Astrocyte (in vitro differentiated cells and primary cell): ENCODE measurements at regions not wholly inside any gene's neighbourhood (a gene's known extent, or its start where the extent isn't known, plus 50 kb on each side); places are given as distances from the start of the nearest gene placed in this dataset.

Experiments
- DNase-seq: peaks from one replicate; pipeline ENCODE4 v3.0.0-alpha.2; 2010; ENCODE audit warnings: low read depth
- FAIRE-seq: peaks from 2 replicates; lab custom pipeline; 2011; peaks lifted over from hg19 to GRCh38; lab: Jason Lieb, UNC
- H2AFZ ChIP-seq: 2 replicates; pipeline ENCODE4 v1.6.0; 2012; ENCODE audit warnings: low read depth, low read length, inconsistent platforms
- H3K27ac ChIP-seq: 2 replicates; pipeline ENCODE4 v1.5.1; 2011; ENCODE audit warnings: low read depth, low read length, inconsistent platforms
- H3K27me3 ChIP-seq: 2 replicates; pipeline ENCODE4 v1.6.0; 2011; ENCODE audit warnings: low read length, inconsistent platforms; ENCODE audit not compliant: insufficient read depth
- H3K36me3 ChIP-seq: 2 replicates; pipeline ENCODE4 v1.5.1; 2011; ENCODE audit warnings: low read length, inconsistent platforms; ENCODE audit not compliant: insufficient read depth
- H3K4me1 ChIP-seq: 2 replicates; pipeline ENCODE4 v1.5.1; 2011; ENCODE audit warnings: low read length, inconsistent platforms; ENCODE audit not compliant: insufficient read depth
- H3K4me2 ChIP-seq: 2 replicates; pipeline ENCODE4 v1.6.0; 2012; ENCODE audit warnings: low read length, inconsistent platforms
- H3K4me3 ChIP-seq: 2 replicates; pipeline ENCODE4 v1.5.1; 2011; ENCODE audit warnings: low read depth, mild to moderate bottlenecking, low read length, inconsistent platforms; ENCODE audit not compliant: insufficient read depth
- H3K79me2 ChIP-seq: 2 replicates; pipeline ENCODE4 v1.6.0; 2012; ENCODE audit warnings: mild to moderate bottlenecking, low read length, inconsistent platforms; ENCODE audit not compliant: insufficient read depth
- H3K9ac ChIP-seq: 2 replicates; pipeline ENCODE4 v1.6.0; 2012; ENCODE audit warnings: mild to moderate bottlenecking, low read length, inconsistent platforms
- H3K9me3 ChIP-seq: 2 replicates; pipeline ENCODE4 v1.5.1; 2012; ENCODE audit warnings: low read depth, mild to moderate bottlenecking, low read length, inconsistent platforms; ENCODE audit not compliant: insufficient read depth
- H4K20me1 ChIP-seq: 2 replicates; pipeline ENCODE4 v1.6.0; 2012; ENCODE audit warnings: low read length, inconsistent platforms; ENCODE audit not compliant: insufficient read depth
- H3K27ac Mint-ChIP-seq: one replicate; pipeline ENCODE4 v1.8.0; 2021; ENCODE audit warnings: mild to moderate bottlenecking, mixed read lengths; ENCODE audit not compliant: unreplicated experiment
- H3K27me3 Mint-ChIP-seq: one replicate; pipeline ENCODE4 v1.8.0; 2021; ENCODE audit warnings: low read depth, mixed read lengths; ENCODE audit not compliant: unreplicated experiment
- H3K36me3 Mint-ChIP-seq: one replicate; pipeline ENCODE4 v1.8.0; 2021; ENCODE audit warnings: low read depth, mixed read lengths; ENCODE audit not compliant: unreplicated experiment
- H3K4me1 Mint-ChIP-seq: one replicate; pipeline ENCODE4 v1.8.0; 2021; ENCODE audit warnings: low read depth, mixed read lengths; ENCODE audit not compliant: unreplicated experiment
- H3K4me3 Mint-ChIP-seq: one replicate; pipeline ENCODE4 v1.8.0; 2021; ENCODE audit warnings: mild to moderate bottlenecking, moderate library complexity, mixed read lengths; ENCODE audit not compliant: unreplicated experiment
- H3K9me3 Mint-ChIP-seq: one replicate; pipeline ENCODE4 v1.8.0; 2021; ENCODE audit warnings: mild to moderate bottlenecking, mixed read lengths; ENCODE audit not compliant: unreplicated experiment
- EZH2 ChIP-seq: IDR thresholded peaks from 2 replicates; pipeline ENCODE4 v1.6.1; 2012; ENCODE audit warnings: mild to moderate bottlenecking, low read length, inconsistent platforms; ENCODE audit not compliant: insufficient read depth
- TF ChIP-seq, protein P1 (sequence below): IDR thresholded peaks from 2 replicates; pipeline ENCODE4 v1.5.1; 2011; ENCODE audit warnings: low read depth, mild to moderate bottlenecking, inconsistent platforms, low read length, moderate library complexity; ENCODE audit not compliant: insufficient read depth

DNA sequence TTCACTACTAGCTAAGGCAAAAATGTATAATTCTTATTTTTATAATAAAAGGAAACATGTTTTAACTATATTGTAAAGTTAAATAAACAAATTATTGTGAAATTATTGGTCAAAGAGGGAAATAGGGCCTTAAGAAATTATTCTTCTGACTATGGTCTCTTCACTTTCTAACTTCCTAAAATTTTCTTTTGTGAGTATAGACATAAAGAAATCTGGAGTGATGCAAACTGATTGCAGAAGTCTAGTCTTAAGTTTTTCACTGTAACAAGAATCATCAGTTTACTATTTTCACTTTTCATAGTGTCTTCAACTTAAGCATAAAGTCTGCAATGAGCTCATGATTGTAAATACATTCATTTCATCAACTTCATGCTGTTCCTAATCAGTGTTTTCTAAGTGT, 525.4 kb downstream of the TFEC start:
- H3K36me3 ChIP-seq = no peaks in the 10 kb centered on the region
- peaks cover 2% of the 10 kb centered on the region for H3K9me3 Mint-ChIP-seq
- DNase-seq (no peak), FAIRE-seq (no peak)
- no peak overlapping the region for H3K4me3 Mint-ChIP-seq
- no peaks in the 10 kb centered on the region for H3K4me1 ChIP-seq
- no peak overlapping the region for H3K9ac ChIP-seq
- no peak overlapping the region for H3K27ac ChIP-seq
- H4K20me1 ChIP-seq = no peaks in the 10 kb centered on the region
- H3K9me3 ChIP-seq = no peaks in the 10 kb centered on the region
- no peaks in the 10 kb centered on the region for H3K79me2 ChIP-seq
- H3K4me2 ChIP-seq = no peak overlapping the region
- no peaks in the 10 kb centered on the region for H3K4me1 Mint-ChIP-seq
- H3K27me3 Mint-ChIP-seq = no peaks in the 10 kb centered on the region
- no peak overlapping the region for H2AFZ ChIP-seq
- no peaks in the 10 kb centered on the region for H3K36me3 Mint-ChIP-seq
- TF ChIP-seq EZH2 = no peak
- TF ChIP-seq, protein P1, sequence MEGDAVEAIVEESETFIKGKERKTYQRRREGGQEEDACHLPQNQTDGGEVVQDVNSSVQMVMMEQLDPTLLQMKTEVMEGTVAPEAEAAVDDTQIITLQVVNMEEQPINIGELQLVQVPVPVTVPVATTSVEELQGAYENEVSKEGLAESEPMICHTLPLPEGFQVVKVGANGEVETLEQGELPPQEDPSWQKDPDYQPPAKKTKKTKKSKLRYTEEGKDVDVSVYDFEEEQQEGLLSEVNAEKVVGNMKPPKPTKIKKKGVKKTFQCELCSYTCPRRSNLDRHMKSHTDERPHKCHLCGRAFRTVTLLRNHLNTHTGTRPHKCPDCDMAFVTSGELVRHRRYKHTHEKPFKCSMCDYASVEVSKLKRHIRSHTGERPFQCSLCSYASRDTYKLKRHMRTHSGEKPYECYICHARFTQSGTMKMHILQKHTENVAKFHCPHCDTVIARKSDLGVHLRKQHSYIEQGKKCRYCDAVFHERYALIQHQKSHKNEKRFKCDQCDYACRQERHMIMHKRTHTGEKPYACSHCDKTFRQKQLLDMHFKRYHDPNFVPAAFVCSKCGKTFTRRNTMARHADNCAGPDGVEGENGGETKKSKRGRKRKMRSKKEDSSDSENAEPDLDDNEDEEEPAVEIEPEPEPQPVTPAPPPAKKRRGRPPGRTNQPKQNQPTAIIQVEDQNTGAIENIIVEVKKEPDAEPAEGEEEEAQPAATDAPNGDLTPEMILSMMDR = no peak
- no peaks in the 10 kb centered on the region for H3K27me3 ChIP-seq
- H3K27ac Mint-ChIP-seq = no peak overlapping the region
- H3K4me3 ChIP-seq = no peak overlapping the region

DNA sequence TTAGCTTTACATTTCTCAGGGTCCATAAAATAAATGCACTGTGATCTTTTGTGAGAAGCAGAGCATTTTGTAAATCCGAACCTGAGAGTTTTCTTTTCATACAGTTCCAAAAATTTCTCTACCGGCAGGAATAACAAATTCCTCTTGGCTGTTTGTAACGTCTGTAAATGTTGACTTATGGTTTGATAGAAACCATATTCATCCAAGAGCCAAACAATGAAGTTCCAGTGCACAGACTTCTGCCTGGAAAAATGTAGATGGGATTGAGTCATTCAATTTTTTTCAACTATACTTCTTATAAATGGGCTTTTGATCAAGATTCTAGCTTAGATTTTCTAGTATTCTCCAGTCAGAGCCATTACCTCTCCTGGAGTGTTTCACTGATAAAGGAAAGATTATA, 530.6 kb downstream of the TFEC start:
- Histone ChIP-seq H3K9me3 (no peaks in the 10 kb centered on the region), H3K36me3 (no peaks in the 10 kb centered on the region), H3K9ac (no peak overlapping the region), H3K27ac (no peak overlapping the region), H3K4me3 (no peak overlapping the region), H3K4me2 (no peak overlapping the region), H3K79me2 (no peaks in the 10 kb centered on the region), H2AFZ (no peak overlapping the region), H3K4me1 (no peaks in the 10 kb centered on the region), H3K27me3 (no peaks in the 10 kb centered on the region), H4K20me1 (no peaks in the 10 kb centered on the region)
- no peak for TF ChIP-seq EZH2
- TF ChIP-seq, protein P1 = no peak
- Mint-ChIP-seq H3K27ac (no peak overlapping the region), H3K36me3 (no peaks in the 10 kb centered on the region), H3K4me3 (no peak overlapping the region), H3K27me3 (no peaks in the 10 kb centered on the region), H3K9me3 (peaks cover 2% of the 10 kb centered on the region), H3K4me1 (no peaks in the 10 kb centered on the region)
- FAIRE-seq (no peak), DNase-seq (peak; percentile 48)

DNA sequence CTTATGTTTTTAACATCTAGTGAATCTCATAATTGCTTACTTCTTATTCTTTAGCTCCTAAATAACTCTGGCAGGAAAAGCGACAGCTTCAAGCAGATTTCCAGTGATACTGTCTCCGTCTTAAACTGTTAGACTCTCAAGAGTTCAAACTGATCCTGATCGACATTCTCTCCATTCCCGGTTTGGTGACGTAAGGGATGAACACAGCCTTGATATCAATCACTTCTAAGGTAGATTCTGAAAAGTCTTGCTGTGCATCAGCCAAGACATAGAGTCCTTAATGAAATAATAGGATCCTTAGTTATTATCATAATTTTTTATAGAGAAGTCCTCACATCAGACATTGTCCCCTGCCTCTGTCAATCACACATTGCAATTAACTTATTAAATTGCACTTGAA, 534.6 kb downstream of the TFEC start:
- H3K27me3 Mint-ChIP-seq = no peaks in the 10 kb centered on the region
- H3K4me1 Mint-ChIP-seq = peaks cover 4% of the 10 kb centered on the region
- FAIRE-seq (peak; percentile 29), DNase-seq (no peak)
- H3K36me3 Mint-ChIP-seq = no peaks in the 10 kb centered on the region
- TF ChIP-seq EZH2 = no peak
- TF ChIP-seq, protein P1 = no peak
- H3K9me3 Mint-ChIP-seq = no peaks in the 10 kb centered on the region
- Histone ChIP-seq H3K27ac (no peak overlapping the region), H4K20me1 (no peaks in the 10 kb centered on the region), H3K9ac (no peak overlapping the region), H3K27me3 (no peaks in the 10 kb centered on the region), H3K9me3 (no peaks in the 10 kb centered on the region), H3K36me3 (no peaks in the 10 kb centered on the region), H2AFZ (no peak overlapping the region), H3K79me2 (no peaks in the 10 kb centered on the region), H3K4me2 (no peak overlapping the region), H3K4me3 (no peak overlapping the region), H3K4me1 (no peaks in the 10 kb centered on the region)
- H3K4me3 Mint-ChIP-seq = no peak overlapping the region
- no peak overlapping the region for H3K27ac Mint-ChIP-seq
